ENCODE measurements at regions not wholly inside any gene's neighbourhood (a gene's known extent, or its start where the extent isn't known, plus 50 kb on each side); places are given as distances from the start of the nearest gene placed in this dataset.

DNA sequence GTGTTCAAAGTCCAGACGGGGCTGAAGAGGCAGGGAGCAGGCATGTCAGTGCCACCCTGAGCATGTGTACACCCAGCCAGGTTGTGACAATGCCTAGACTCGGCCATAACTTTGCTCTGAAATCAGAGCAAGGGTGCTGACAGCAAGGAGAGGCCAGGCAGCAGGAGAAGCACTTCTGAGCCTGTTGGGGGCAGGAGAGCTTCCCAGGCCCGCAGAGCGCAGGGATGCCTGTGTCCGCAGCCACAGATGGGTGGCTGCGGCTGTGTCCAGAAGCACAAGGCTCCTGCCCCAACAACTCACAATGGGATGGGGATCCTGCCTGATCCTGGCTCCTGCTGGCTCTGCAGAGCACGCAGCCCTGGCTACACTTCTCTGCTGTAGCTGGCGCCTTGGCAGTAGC, 373.9 kb downstream of the CHSY3 start:
- H4K20me1 ChIP-seq (replicated peaks in 1 of 2; ENCODE audit: control insufficient read depth in 1 of 2, insufficient read depth in 2 of 2, low read length in 2 of 2): no peaks in the 10 kb centered on the region
- no peak for DNase-seq (ENCODE audit: low read depth in 1 of 2, low spot score in 2 of 2)
- TF ChIP-seq RFX5 (IDR thresholded peaks at IDR 0.05; ENCODE audit: borderline replicate concordance, low read depth, low read length): no peak
- TF ChIP-seq CHD1 (IDR thresholded peaks at IDR 0.05; ENCODE audit: low read depth, low read length): no peak
- TF ChIP-seq CREB1 (IDR thresholded peaks at IDR 0.05): no peak
- TF ChIP-seq RNF2 (IDR thresholded peaks at IDR 0.05; ENCODE audit: borderline replicate concordance, low read depth, low read length, missing control alignments, poor library complexity, severe bottlenecking): no peak
- TF ChIP-seq CEBPB (IDR thresholded peaks at IDR 0.05; ENCODE audit: low read depth, low read length): no peak
- no peak for TF ChIP-seq E2F6 (IDR thresholded peaks at IDR 0.05)
- peak; percentile 40 to 43 for TF ChIP-seq RAD21 (IDR thresholded peaks at IDR 0.05 in 1 of 2, conservative IDR thresholded peaks at IDR 0.05 in 1 of 2; ENCODE audit: low read depth in 2 of 2, low read length in 2 of 2)
- TF ChIP-seq CTCF (IDR thresholded peaks at IDR 0.05; ENCODE audit: control extremely low read depth in 1 of 3, insufficient read depth in 1 of 3, low read depth in 1 of 3, low read length in 3 of 3): peak in 2 of 3 experiments; percentile 24 to 41; a peak in 2 of 4 replicates
- TF ChIP-seq SAP30 (IDR thresholded peaks at IDR 0.05; ENCODE audit: insufficient read depth, insufficient replicate concordance, low read length): no peak
- no peak for TF ChIP-seq EZH2 (IDR thresholded peaks at IDR 0.05; ENCODE audit: low read depth, low read length, severe bottlenecking)

More for the DNA sequence above, 373.9 kb downstream of the CHSY3 start:
- H3K79me2 ChIP-seq (ENCODE audit: control insufficient read depth in 1 of 2, insufficient read depth in 2 of 2, low read length in 2 of 2): no peaks in the 10 kb centered on the region
- H3K9me3 ChIP-seq (ENCODE audit: insufficient read depth in 2 of 2, low read depth in 1 of 2, low read length in 1 of 2): no peaks in the 10 kb centered on the region
- H3K18ac ChIP-seq (ENCODE audit: extremely low read depth, low read length): no peak overlapping the region
- no peak overlapping the region for H4K91ac ChIP-seq (replicated peaks; ENCODE audit: insufficient read length, low read length)
- no peak overlapping the region for H2BK120ac ChIP-seq (replicated peaks; ENCODE audit: low read depth, low read length)
- no peak overlapping the region for H3K56ac ChIP-seq (replicated peaks; ENCODE audit: insufficient read length, low read depth, low read length)
- no peak overlapping the region for H2AFZ ChIP-seq (ENCODE audit: low read length)
- no peaks in the 10 kb centered on the region for H3K36me3 ChIP-seq (ENCODE audit: control insufficient read depth in 2 of 4, insufficient read depth in 4 of 4, low read length in 3 of 4)
- no peaks in the 10 kb centered on the region for H3K79me1 ChIP-seq (ENCODE audit: low read depth, low read length)
- no peak overlapping the region for H2BK15ac ChIP-seq (ENCODE audit: low read length)
- no peaks in the 10 kb centered on the region for H3K4me1 ChIP-seq (replicated peaks in 1 of 4; ENCODE audit: control insufficient read depth in 3 of 4, insufficient read depth in 4 of 4, low read length in 3 of 4)
- no peak overlapping the region for H4K5ac ChIP-seq (ENCODE audit: insufficient read length, low read depth, low read length)
- H3K27me3 ChIP-seq (replicated peaks in 1 of 4; ENCODE audit: control insufficient read depth in 3 of 4, extremely low read depth in 1 of 4, insufficient read depth in 3 of 4, low read length in 3 of 4): peaks cover 1 to 22% (median 5%) of the 10 kb centered on the region in 4 experiments; a peak in 6 of 7 replicates
- no peak overlapping the region for H3K4me3 ChIP-seq (ENCODE audit: extremely low read depth in 1 of 4, insufficient read depth in 2 of 4, low read depth in 3 of 4, low read length in 4 of 4)
- H2BK12ac ChIP-seq (ENCODE audit: low read depth, low read length): 0 out of 2 replicates have a peak overlapping the region, but pooled peaks have one; percentile 34
- H2BK20ac ChIP-seq (ENCODE audit: low read length): no peak overlapping the region
- H3K4me2 ChIP-seq (ENCODE audit: insufficient read depth in 1 of 2, low read depth in 2 of 2, low read length in 2 of 2): no peak overlapping the region
- ChIA-PET POLR2A (ENCODE audit: partially characterized antibody) (interaction anchor here (0.6 kb wide), 1 partner anchor 12 kb away, joined by 3 read pairs; no protein-coding TSS in a partner anchor), CTCF (ENCODE audit: partially characterized antibody) (interaction anchor here (0.6 to 1.5 kb wide), 4 partner anchors 11 to 164 kb away, joined by 3 to 4 read pairs (median 4); no protein-coding TSS in a partner anchor)
- H3K9ac ChIP-seq (replicated peaks in 1 of 4; ENCODE audit: extremely low read depth in 1 of 4, low read depth in 3 of 4, low read length in 3 of 4): no peak overlapping the region
- FAIRE-seq: no peak
- no peaks in the 10 kb centered on the region for H3K23me2 ChIP-seq (ENCODE audit: low read depth, low read length)
- H3K14ac ChIP-seq (ENCODE audit: insufficient read length): no peak overlapping the region
- no peak overlapping the region for H4K8ac ChIP-seq (ENCODE audit: extremely low read depth, insufficient read depth, low read length)
- no peak overlapping the region for H2BK5ac ChIP-seq (ENCODE audit: low read depth, low read length)
- H3K27ac ChIP-seq (ENCODE audit: low read depth, low read length): no peak overlapping the region
- H3K4ac ChIP-seq (replicated peaks; ENCODE audit: insufficient read length, low read depth, low read length): no peak overlapping the region
- H2AK5ac ChIP-seq (ENCODE audit: low read depth, low read length): no peak overlapping the region
- 87% methylated on average over 8 of the region's 8 CpGs; no CpG with 5 or more reads in 1 of the 2 experiments for WGBS, 2 experiments (ENCODE audit: extremely low coverage in 1 of 2, insufficient coverage in 1 of 2, insufficient read length in 1 of 2, insufficient replicate concordance in 2 of 2, low coverage in 1 of 2, low lambda C conversion rate in 2 of 2, missing lambda C conversion rate in 1 of 2)
- H3K23ac ChIP-seq (ENCODE audit: insufficient read length): no peak overlapping the region

Measured in H1 (cell line).